OCI-LY1 (cell line): ENCODE measurements at regions not wholly inside any gene's neighbourhood (a gene's known extent, or its start where the extent isn't known, plus 50 kb on each side); places are given as distances from the start of the nearest gene placed in this dataset.

Source experiments
- H2AFZ ChIP-seq: fragments of 200-600 bp; sonication (generic), shearing (Covaris generic); 2 replicates; pipeline ENCODE4 v1.6.0; 2014; ENCODE audit warnings: antibody characterized with exemption, mild to moderate bottlenecking, low read length
- H3F3A ChIP-seq: fragments of 200-600 bp; sonication (generic), shearing (Covaris generic); 2 replicates; pipeline ENCODE4 v1.6.0; 2014; ENCODE audit warnings: mild to moderate bottlenecking, antibody characterized with exemption, low read length, moderate library complexity; ENCODE audit not compliant: insufficient read depth
- H3K27ac ChIP-seq: fragments of 200-600 bp; sonication (generic); 2 replicates; pipeline ENCODE4 v1.5.1; 2014; ENCODE audit warnings: low read length, mixed run types, mild to moderate bottlenecking, low read depth; ENCODE audit not compliant: poor library complexity, severe bottlenecking
- H3K27me3 ChIP-seq: fragments of 200-600 bp; sonication (generic); 2 replicates; pipeline ENCODE4 v1.6.0; 2014; ENCODE audit warnings: antibody characterized with exemption, mild to moderate bottlenecking, low read length, moderate library complexity; ENCODE audit not compliant: insufficient read depth
- H3K36me3 ChIP-seq: fragments of 200-600 bp; sonication (generic); 2 replicates; pipeline ENCODE4 v1.6.1; 2014; ENCODE audit warnings: mild to moderate bottlenecking, antibody characterized with exemption, low read length, moderate library complexity, mixed read lengths; ENCODE audit not compliant: insufficient read depth
- H3K4me1 ChIP-seq: fragments of 200-600 bp; sonication (generic); 2 replicates; pipeline ENCODE4 v1.5.1; 2014; ENCODE audit warnings: mild to moderate bottlenecking, low read length, moderate library complexity; ENCODE audit not compliant: insufficient read depth, severe bottlenecking
- H3K4me2 ChIP-seq: fragments of 200-600 bp; sonication (generic), shearing (Covaris generic); 2 replicates; pipeline ENCODE4 v1.6.1; 2014; ENCODE audit warnings: low read length
- H3K4me3 ChIP-seq: fragments of 200-600 bp; sonication (generic); 2 replicates; pipeline ENCODE4 v1.5.1; 2014; ENCODE audit warnings: low read length, low read depth, mild to moderate bottlenecking, mixed read lengths; ENCODE audit not compliant: poor library complexity, severe bottlenecking
- H3K79me2 ChIP-seq: fragments of 200-600 bp; shearing (Covaris generic); 2 replicates; pipeline ENCODE4 v1.6.1; 2016; ENCODE audit warnings: mixed run types, low read length, mixed read lengths; ENCODE audit not compliant: insufficient read depth
- H3K9ac ChIP-seq: fragments of 200-600 bp; sonication (generic), shearing (Covaris generic); 2 replicates; pipeline ENCODE4 v1.6.1; 2014; ENCODE audit warnings: mild to moderate bottlenecking, low read length, mixed read lengths
- H3K9me2 ChIP-seq: fragments of 200-600 bp; sonication (generic), shearing (Covaris generic); 2 replicates; pipeline ENCODE4 v1.6.1; 2014; ENCODE audit warnings: low read depth, mild to moderate bottlenecking, low read length, mixed read lengths
- H3K9me3 ChIP-seq: fragments of 200-600 bp; shearing (Covaris generic); 2 replicates; pipeline ENCODE4 v1.6.1; 2014; ENCODE audit warnings: low read length, mixed read lengths
- H4K20me1 ChIP-seq: fragments of 200-600 bp; sonication (generic), shearing (Covaris generic); 2 replicates; pipeline ENCODE4 v1.6.0; 2016; ENCODE audit warnings: mild to moderate bottlenecking, low read length; ENCODE audit not compliant: insufficient read depth
- EZH2 ChIP-seq: fragments of 200-600 bp; sonication (generic), shearing (Covaris generic); IDR thresholded peaks from 2 replicates; pipeline ENCODE4 v1.8.0; 2017; ENCODE audit warnings: borderline replicate concordance, mixed run types, mild to moderate bottlenecking, antibody characterized with exemption, low read length, moderate library complexity, mixed read lengths
- TF ChIP-seq, protein P1 (sequence below): fragments of 200-600 bp; sonication (generic), shearing (Covaris generic); IDR thresholded peaks from 2 replicates; pipeline ENCODE4 v1.5.1; 2017; ENCODE audit warnings: mild to moderate bottlenecking, antibody characterized with exemption, low read length, moderate library complexity, mixed read lengths

DNA sequence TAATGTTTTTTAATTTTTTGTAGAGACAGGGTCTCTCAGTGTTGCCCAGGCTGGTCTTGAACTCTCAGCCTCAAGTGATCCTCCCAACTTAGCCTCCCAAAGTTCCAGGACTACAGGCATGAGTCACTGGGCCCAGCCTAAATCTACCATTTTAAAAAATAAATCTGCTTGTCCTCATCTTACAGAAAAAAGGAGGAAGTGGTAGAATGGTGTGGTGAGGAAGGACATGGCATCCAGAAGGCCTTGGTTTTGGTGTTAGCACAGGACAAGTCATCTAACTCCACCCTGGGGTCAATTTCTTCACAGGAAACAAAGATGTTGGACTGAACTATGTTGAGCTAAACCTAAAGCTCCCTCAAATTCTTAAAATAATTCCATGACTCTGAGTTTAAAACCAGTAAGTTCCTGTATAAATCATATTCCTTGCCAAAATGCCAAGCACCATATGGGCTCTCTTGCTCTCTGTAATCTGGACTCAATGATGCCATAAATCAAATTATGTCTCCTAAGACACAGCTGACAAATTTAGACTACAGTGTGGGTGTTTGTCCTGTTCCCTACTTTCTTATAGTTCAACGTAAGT lies 253.9 kb upstream of the NOCT start:
- H3K4me2 ChIP-seq: no peak overlapping the region

GRCh38 chr4:138759554-138759902 lies 256.1 kb upstream of the NOCT start:
- no peaks in the 10 kb centered on the region for H3K9me2 ChIP-seq
- no peak overlapping the region for H3K9ac ChIP-seq
- no peaks in the 10 kb centered on the region for H3F3A ChIP-seq
- H3K4me1 ChIP-seq: no peaks in the 10 kb centered on the region
- no peaks in the 10 kb centered on the region for H3K27me3 ChIP-seq
- no peak overlapping the region for H3K27ac ChIP-seq
- no peaks in the 10 kb centered on the region for H4K20me1 ChIP-seq
- no peaks in the 10 kb centered on the region for H3K9me3 ChIP-seq
- H3K79me2 ChIP-seq: no peaks in the 10 kb centered on the region
- no peak for TF ChIP-seq EZH2
- TF ChIP-seq, protein P1, sequence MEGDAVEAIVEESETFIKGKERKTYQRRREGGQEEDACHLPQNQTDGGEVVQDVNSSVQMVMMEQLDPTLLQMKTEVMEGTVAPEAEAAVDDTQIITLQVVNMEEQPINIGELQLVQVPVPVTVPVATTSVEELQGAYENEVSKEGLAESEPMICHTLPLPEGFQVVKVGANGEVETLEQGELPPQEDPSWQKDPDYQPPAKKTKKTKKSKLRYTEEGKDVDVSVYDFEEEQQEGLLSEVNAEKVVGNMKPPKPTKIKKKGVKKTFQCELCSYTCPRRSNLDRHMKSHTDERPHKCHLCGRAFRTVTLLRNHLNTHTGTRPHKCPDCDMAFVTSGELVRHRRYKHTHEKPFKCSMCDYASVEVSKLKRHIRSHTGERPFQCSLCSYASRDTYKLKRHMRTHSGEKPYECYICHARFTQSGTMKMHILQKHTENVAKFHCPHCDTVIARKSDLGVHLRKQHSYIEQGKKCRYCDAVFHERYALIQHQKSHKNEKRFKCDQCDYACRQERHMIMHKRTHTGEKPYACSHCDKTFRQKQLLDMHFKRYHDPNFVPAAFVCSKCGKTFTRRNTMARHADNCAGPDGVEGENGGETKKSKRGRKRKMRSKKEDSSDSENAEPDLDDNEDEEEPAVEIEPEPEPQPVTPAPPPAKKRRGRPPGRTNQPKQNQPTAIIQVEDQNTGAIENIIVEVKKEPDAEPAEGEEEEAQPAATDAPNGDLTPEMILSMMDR: no peak
- H3K36me3 ChIP-seq: no peaks in the 10 kb centered on the region
- H2AFZ ChIP-seq: no peak overlapping the region
- H3K4me3 ChIP-seq: no peak overlapping the region
- no peak overlapping the region for H3K4me2 ChIP-seq

More for the DNA sequence above, 253.9 kb upstream of the NOCT start:
- H3K9ac ChIP-seq: no peak overlapping the region
- H3F3A ChIP-seq: no peaks in the 10 kb centered on the region
- H4K20me1 ChIP-seq: no peaks in the 10 kb centered on the region
- H3K9me2 ChIP-seq: no peaks in the 10 kb centered on the region
- H3K27ac ChIP-seq: no peak overlapping the region
- TF ChIP-seq, protein P1: no peak
- TF ChIP-seq EZH2: no peak
- H3K79me2 ChIP-seq: no peaks in the 10 kb centered on the region
- no peaks in the 10 kb centered on the region for H3K4me1 ChIP-seq
- no peak overlapping the region for H2AFZ ChIP-seq
- no peak overlapping the region for H3K4me3 ChIP-seq
- H3K27me3 ChIP-seq: no peaks in the 10 kb centered on the region
- H3K36me3 ChIP-seq: no peaks in the 10 kb centered on the region
- no peaks in the 10 kb centered on the region for H3K9me3 ChIP-seq

DNA sequence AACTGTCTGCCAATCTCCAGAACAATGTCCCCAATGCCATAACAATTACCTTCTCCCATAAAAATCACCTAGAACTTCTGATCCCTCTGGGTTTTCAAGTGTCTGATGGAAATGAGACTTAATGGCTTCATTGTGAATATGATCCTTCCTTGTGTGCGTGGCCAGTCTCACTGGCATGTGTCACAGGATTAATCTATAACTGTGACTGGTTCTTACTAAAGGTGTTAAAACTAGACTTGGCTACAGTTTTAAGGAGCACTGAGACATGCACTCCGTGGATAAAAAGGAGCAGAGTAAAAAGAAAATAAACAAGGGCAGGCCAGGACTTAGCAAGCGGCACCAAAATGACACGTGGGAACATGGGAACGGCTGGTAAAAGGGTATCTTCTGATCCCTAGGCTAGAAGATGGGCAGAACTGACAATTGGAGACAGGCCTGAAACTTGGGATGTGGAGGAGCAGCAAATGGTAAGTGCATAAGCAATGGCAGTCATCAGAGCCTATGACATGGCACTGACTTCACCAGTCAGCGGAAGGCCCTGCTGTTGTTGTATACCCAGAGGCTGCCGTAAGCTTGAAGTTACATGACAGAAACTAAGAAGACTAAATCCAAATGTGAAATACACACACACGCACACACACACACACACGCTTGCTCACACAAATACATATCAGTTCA lies 256.6 kb upstream of the NOCT start:
- Histone ChIP-seq H2AFZ (no peak overlapping the region), H3K27me3 (no peaks in the 10 kb centered on the region), H3K9me3 (no peaks in the 10 kb centered on the region), H3K9ac (no peak overlapping the region), H3F3A (no peaks in the 10 kb centered on the region), H3K4me1 (no peaks in the 10 kb centered on the region), H3K27ac (no peak overlapping the region), H3K9me2 (no peaks in the 10 kb centered on the region), H3K4me3 (no peak overlapping the region), H3K4me2 (no peak overlapping the region), H3K36me3 (no peaks in the 10 kb centered on the region), H4K20me1 (no peaks in the 10 kb centered on the region), H3K79me2 (no peaks in the 10 kb centered on the region)
- TF ChIP-seq EZH2: no peak
- TF ChIP-seq, protein P1: no peak
